ENCODE measurements at regions not wholly inside any gene's neighbourhood (a gene's known extent, or its start where the extent isn't known, plus 50 kb on each side); places are given as distances from the start of the nearest gene placed in this dataset.

- DNase-seq (ENCODE audit: low read depth in 2 of 2): no peak
Measured at GRCh38 chr13:63044589-63045313, 1629.1 kb upstream of the PCDH20 start.

GRCh38 chr13:63042686-63043085 is 1627.0 kb upstream of the PCDH20 start:
- no peak for DNase-seq (ENCODE audit: low read depth in 2 of 2)

GRCh38 chr13:63041640-63042414 is 1626.2 kb upstream of the PCDH20 start:
- DNase-seq (ENCODE audit: low read depth in 2 of 2): no peak

- DNase-seq (ENCODE audit: low read depth in 2 of 2): no peak
Measured at GRCh38 chr13:63026285-63026797, 1610.7 kb upstream of the PCDH20 start.

GRCh38 chr13:63025741-63026140 is 1610.1 kb upstream of the PCDH20 start:
- DNase-seq (ENCODE audit: low read depth in 2 of 2): no peak

- no peak for DNase-seq (ENCODE audit: low read depth in 2 of 2)
Measured at GRCh38 chr13:63024458-63024857, 1608.8 kb upstream of the PCDH20 start.

- DNase-seq (ENCODE audit: low read depth in 2 of 2): no peak
Measured at GRCh38 chr13:63011996-63012395, 1596.3 kb upstream of the PCDH20 start.

- DNase-seq (ENCODE audit: low read depth in 2 of 2): no peak
Measured at GRCh38 chr13:63010072-63010658, 1594.5 kb upstream of the PCDH20 start.

GRCh38 chr13:63005625-63006024 is 1590.0 kb upstream of the PCDH20 start:
- DNase-seq (ENCODE audit: low read depth in 2 of 2): no peak

- no peak for DNase-seq (ENCODE audit: low read depth in 2 of 2)
Measured at GRCh38 chr13:62997696-62998095, 1582.0 kb upstream of the PCDH20 start.

- no peak for DNase-seq (ENCODE audit: low read depth in 2 of 2)
Measured at GRCh38 chr13:62997038-62997599, 1581.5 kb upstream of the PCDH20 start.

GRCh38 chr13:62973804-62974203 is 1558.2 kb upstream of the PCDH20 start:
- DNase-seq (ENCODE audit: low read depth in 2 of 2): no peak

- no peak for DNase-seq (ENCODE audit: low read depth in 2 of 2)
Measured at GRCh38 chr13:62964522-62964921, 1548.9 kb upstream of the PCDH20 start.

- no peak for DNase-seq (ENCODE audit: low read depth in 2 of 2)
Measured at GRCh38 chr13:62960723-62961122, 1545.1 kb upstream of the PCDH20 start.

GRCh38 chr13:62933809-62934208 is 1518.2 kb upstream of the PCDH20 start:
- DNase-seq (ENCODE audit: low read depth in 2 of 2): no peak

GRCh38 chr13:62932256-62932883 is 1516.7 kb upstream of the PCDH20 start:
- DNase-seq (ENCODE audit: low read depth in 2 of 2): no peak

GRCh38 chr13:62931853-62932252 is 1516.2 kb upstream of the PCDH20 start:
- DNase-seq (ENCODE audit: low read depth in 2 of 2): no peak

- no peak for DNase-seq (ENCODE audit: low read depth in 2 of 2)
Measured at GRCh38 chr13:62924395-62924794, 1508.7 kb upstream of the PCDH20 start.

- DNase-seq (ENCODE audit: low read depth in 2 of 2): no peak
Measured at GRCh38 chr13:62920159-62920558, 1504.5 kb upstream of the PCDH20 start.

GRCh38 chr13:62919491-62919890 is 1503.8 kb upstream of the PCDH20 start:
- no peak for DNase-seq (ENCODE audit: low read depth in 2 of 2)

GRCh38 chr13:62910541-62911060 is 1495.0 kb upstream of the PCDH20 start:
- no peak for DNase-seq (ENCODE audit: low read depth in 2 of 2)
